Glutamatergic neuron (in vitro differentiated cells): ENCODE measurements at regions not wholly inside any gene's neighbourhood (a gene's known extent, or its start where the extent isn't known, plus 50 kb on each side); places are given as distances from the start of the nearest gene placed in this dataset.
A peak's percentile ranks its signal among the peaks of the same experiment; 100 is the strongest.

ENCODE experiments used
- DNase-seq: peaks from one replicate; pipeline ENCODE4 v3.0.0; 2022
- H3K27ac Mint-ChIP-seq: one replicate; pipeline ENCODE4 v1.8.0; 2020; ENCODE audit warnings: mild to moderate bottlenecking, mixed read lengths, inconsistent platforms; ENCODE audit not compliant: unreplicated experiment
- H3K27me3 Mint-ChIP-seq: one replicate; pipeline ENCODE4 v1.8.0; 2020; ENCODE audit warnings: mild to moderate bottlenecking, moderate library complexity, mixed read lengths, inconsistent platforms; ENCODE audit not compliant: unreplicated experiment
- H3K36me3 Mint-ChIP-seq: one replicate; pipeline ENCODE4 v1.8.0; 2020; ENCODE audit warnings: mild to moderate bottlenecking, mixed read lengths, inconsistent platforms; ENCODE audit not compliant: unreplicated experiment
- H3K4me1 Mint-ChIP-seq: one replicate; pipeline ENCODE4 v1.8.0; 2020; ENCODE audit warnings: mild to moderate bottlenecking, low read depth, mixed read lengths, inconsistent platforms; ENCODE audit not compliant: unreplicated experiment
- H3K4me3 Mint-ChIP-seq: one replicate; pipeline ENCODE4 v1.8.0; 2020; ENCODE audit warnings: mild to moderate bottlenecking, mixed read lengths, inconsistent platforms; ENCODE audit not compliant: unreplicated experiment
- H3K9me3 Mint-ChIP-seq: one replicate; pipeline ENCODE4 v1.8.0; 2020; ENCODE audit warnings: mild to moderate bottlenecking, moderate library complexity, mixed read lengths, inconsistent platforms; ENCODE audit not compliant: unreplicated experiment
- CTCF ChIP-seq: fragments of 200-600 bp; sonication (generic); IDR thresholded peaks from one replicate; pipeline ENCODE4 v1.5.0; 2021; ENCODE audit not compliant: partially characterized antibody, unreplicated experiment

GRCh38 chr3:10558736-10559135 lies 53.4 kb upstream of the ATP2B2 start:
- H3K36me3 Mint-ChIP-seq = peaks cover 10% of the 10 kb centered on the region
- peaks cover 2% of the 10 kb centered on the region for H3K9me3 Mint-ChIP-seq
- no peak for TF ChIP-seq CTCF
- peak overlapping the region; percentile 28 for H3K27ac Mint-ChIP-seq
- peaks cover 8% of the 10 kb centered on the region for H3K27me3 Mint-ChIP-seq
- H3K4me1 Mint-ChIP-seq = peaks cover 37% of the 10 kb centered on the region
- no peak for DNase-seq
- H3K4me3 Mint-ChIP-seq = no peak overlapping the region

GRCh38 chr3:10560060-10560861 lies 54.9 kb upstream of the ATP2B2 start:
- H3K27ac Mint-ChIP-seq = no peak overlapping the region
- peaks cover 10% of the 10 kb centered on the region for H3K36me3 Mint-ChIP-seq

GRCh38 chr3:10561162-10561945 lies 56.0 kb upstream of the ATP2B2 start:
- H3K27ac Mint-ChIP-seq = no peak overlapping the region
- no peak for DNase-seq
- H3K4me3 Mint-ChIP-seq = no peak overlapping the region
- peaks cover 10% of the 10 kb centered on the region for H3K36me3 Mint-ChIP-seq
- no peak for TF ChIP-seq CTCF
- H3K4me1 Mint-ChIP-seq = peaks cover 27% of the 10 kb centered on the region
- H3K9me3 Mint-ChIP-seq = no peaks in the 10 kb centered on the region
- H3K27me3 Mint-ChIP-seq = peaks cover 8% of the 10 kb centered on the region

More at GRCh38 chr3:10560060-10560861, 54.9 kb upstream of the ATP2B2 start:
- Mint-ChIP-seq H3K4me1 (peaks cover 32% of the 10 kb centered on the region), H3K9me3 (no peaks in the 10 kb centered on the region), H3K4me3 (no peak overlapping the region), H3K27me3 (peaks cover 8% of the 10 kb centered on the region)
- no peak for TF ChIP-seq CTCF
- DNase-seq = no peak

GRCh38 chr3:10561946-10562560 lies 56.7 kb upstream of the ATP2B2 start:
- Mint-ChIP-seq H3K27ac (no peak overlapping the region), H3K36me3 (peaks cover 10% of the 10 kb centered on the region), H3K4me3 (no peak overlapping the region), H3K27me3 (peaks cover 8% of the 10 kb centered on the region), H3K4me1 (peaks cover 24% of the 10 kb centered on the region), H3K9me3 (no peaks in the 10 kb centered on the region)
- no peak for TF ChIP-seq CTCF
- no peak for DNase-seq
